GM04503 (cell line): ENCODE measurements at regions not wholly inside any gene's neighbourhood (a gene's known extent, or its start where the extent isn't known, plus 50 kb on each side); places are given as distances from the start of the nearest gene placed in this dataset.
A peak's percentile ranks its signal among the peaks of the same experiment; 100 is the strongest.
"Not testable (repeated sequence)": the region's sequence is repeated elsewhere in the genome, so short reads cannot be mapped to it uniquely, and the experiment has no call there.

Experiments
- DNase-seq: peaks from one replicate; pipeline ENCODE4 v3.0.0-alpha.2; 2012; ENCODE audit warnings: low read depth

DNA sequence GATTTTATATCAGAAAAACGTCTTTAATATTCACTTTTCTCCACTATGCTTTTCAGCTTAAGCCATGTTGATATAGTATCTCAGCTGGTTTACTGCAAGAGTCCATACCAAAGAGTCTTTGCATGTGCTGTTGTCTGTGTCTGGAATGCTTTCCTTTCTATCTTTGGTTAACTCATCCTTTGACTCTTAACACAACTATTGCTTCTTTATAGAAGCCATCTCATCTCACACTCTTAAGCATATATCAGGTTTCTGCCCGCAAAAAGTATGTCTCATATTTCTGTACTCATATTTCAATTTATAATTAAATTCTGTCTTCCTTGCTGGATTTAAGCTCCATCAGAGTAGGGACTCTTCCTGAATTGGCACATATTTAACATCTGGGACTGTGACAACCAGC, 220.9 kb upstream of the KCNK2 start:
- no peak for DNase-seq

DNA sequence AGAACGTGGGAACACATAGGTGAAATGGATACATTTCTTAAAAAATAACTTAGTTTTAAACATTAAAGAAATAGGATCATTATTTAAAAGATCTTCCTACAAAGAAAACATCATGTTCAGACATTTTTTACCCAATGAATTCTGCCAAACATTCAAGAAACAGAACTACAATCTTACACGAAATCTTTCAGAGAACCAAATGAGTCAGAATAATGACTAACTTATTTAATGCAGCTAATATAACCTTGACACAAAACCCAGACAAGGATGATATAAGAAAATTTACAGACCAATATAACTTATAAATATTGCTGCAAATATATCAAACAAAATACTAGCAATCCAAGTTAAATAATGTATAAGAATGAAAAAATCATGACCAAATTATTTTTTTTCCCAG, 220.1 kb upstream of the KCNK2 start:
- no peak for DNase-seq

DNA sequence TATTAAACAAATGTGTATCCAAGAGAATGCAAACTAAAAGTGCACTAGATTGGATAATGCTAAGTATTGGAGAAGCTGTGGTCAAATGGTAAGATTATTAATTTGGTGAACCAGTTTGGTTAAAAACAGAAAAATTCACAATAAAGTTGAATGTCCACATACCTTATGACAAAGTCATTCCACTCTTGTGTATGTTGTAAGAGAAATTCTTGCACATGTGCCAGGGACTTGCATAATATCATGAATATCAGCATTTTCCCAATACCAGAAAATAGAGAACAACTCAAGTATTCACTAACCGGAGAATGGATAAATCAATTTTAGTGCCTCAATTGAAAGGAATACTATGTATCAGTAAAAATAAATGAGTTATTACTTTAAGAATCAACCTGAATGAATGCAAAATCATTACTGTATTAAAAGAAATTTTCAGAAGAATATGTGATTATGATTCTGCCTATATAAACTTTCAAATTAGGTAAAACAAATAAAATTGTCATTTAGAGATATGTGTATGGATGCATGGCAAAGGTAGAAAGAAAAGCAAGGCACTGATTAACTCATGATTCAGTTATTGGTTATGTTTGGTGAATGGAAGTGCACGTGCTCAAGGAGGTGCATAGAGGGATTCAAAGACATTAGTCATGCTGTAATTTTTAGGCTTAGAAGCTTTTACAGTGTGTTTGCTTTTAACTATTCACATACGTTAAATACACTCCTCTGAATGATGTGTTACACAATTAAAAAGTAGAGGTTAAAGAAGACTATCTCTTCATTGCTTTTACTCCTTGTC, 217.4 kb upstream of the KCNK2 start:
- peak; percentile 77 for DNase-seq

DNA sequence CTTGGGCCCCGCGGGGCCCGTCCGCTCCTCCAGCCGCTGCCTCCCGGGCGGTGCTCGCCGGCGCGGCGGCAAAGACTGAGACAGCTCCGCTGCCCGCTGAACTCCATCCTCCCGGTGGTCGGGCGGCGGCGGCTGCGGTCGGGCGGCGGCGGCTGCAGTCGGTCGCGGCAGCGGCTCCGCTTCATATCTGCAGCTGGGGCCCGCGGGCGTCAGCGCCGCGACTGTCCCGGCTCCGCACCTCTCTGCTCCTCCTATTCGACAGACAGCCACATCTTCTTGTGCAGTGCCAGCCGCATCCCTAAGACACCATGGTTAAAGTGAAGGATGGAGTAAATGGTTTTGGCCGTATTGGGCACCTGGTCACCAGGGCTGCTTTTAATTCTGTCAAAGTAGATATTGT, 212.1 kb upstream of the KCNK2 start:
- not testable (repeated sequence) for DNase-seq

DNA sequence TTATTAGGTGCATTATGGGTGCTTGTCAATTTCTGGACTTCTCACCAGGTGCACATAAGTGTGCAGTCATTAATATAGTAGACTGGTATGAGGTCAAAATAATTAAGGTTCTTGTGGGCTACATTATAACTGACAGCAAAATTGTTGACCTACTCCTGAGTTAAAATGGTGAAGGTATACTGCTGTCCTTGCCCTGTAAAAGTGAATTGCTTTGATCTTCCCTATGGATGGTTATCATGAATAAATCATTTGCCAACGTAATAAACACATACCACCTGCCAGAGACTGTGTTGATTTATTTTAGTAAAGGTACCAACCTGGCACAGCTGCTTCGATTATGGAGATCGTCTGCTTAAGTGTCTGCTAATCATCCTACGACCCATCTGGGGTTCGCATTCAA, 201.6 kb upstream of the KCNK2 start:
- no peak for DNase-seq

GRCh38 chr1:214882616-214883015, 199.9 kb upstream of the KCNK2 start:
- DNase-seq = no peak

DNA sequence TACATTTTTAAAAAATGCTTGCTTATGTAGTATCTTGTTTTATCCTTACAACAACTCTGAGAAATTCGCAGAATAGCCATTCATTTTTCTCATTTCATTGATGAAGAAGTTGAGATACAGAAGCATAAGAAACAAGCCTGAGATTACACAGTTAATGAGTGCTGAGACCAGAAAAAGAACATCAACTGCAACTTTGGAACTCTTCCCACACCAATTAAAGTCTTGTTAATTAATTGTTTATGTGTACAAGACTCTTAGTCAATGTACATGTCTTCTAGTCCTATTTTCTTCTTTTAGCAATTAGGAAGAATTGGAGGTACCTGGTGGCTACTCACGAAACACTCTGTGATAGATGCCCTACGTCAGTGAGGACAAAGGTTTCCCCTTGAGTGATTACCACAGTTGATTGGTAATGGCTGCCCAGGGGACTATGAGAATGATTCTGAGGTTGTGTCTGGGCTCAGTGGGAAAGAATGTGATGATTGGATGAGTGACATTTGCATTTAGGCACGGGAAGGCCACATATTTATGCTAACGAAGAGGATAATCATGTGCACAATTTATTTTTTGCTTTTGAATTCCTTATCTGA, 187.4 kb upstream of the KCNK2 start:
- DNase-seq = no peak

DNA sequence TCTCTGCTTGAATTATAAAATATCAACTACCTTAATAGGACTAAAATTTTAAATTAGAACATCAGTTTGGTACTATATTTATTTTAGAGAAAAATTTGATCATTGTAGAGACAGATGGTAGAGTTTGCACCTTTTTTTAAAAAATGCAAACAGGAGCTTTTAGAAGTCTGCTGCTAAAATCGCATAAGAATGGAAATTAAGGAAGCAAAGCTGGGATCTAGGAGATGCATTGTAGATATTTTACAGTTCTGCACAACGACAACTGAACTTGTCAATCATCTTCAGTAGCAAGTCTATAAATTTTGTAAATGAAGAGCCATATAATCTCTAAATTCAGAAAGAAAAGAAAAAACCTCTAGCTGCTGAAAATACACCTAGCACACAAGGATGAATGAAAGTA, 185.6 kb upstream of the KCNK2 start:
- DNase-seq = no peak

DNA sequence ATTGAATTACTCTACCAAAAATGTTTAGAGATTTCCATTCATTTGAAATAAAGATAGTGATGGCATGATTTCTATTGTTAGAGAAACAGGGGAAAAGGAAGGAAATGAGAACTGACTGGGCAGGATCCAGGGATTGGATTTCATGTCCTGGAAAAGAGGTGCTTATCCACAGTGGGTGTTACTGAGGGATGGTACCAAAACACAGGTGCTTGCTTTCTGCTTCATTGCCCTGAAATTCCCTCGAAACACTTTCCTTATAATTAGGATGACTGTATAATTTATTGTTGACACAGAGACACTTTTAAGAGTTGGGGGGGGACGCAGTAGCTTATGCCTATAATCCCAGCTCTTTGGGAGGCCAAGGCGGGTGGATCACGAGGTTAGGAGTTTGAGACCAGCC, 185.0 kb upstream of the KCNK2 start:
- DNase-seq = no peak

- DNase-seq = no peak
Observed at GRCh38 chr1:214898161-214898560, 184.4 kb upstream of the KCNK2 start.

- DNase-seq = no peak
Observed at GRCh38 chr1:214898718-214899117, 183.8 kb upstream of the KCNK2 start.

- DNase-seq = peak; percentile 79
Observed at GRCh38 chr1:214899908-214900460, 182.6 kb upstream of the KCNK2 start.

DNA sequence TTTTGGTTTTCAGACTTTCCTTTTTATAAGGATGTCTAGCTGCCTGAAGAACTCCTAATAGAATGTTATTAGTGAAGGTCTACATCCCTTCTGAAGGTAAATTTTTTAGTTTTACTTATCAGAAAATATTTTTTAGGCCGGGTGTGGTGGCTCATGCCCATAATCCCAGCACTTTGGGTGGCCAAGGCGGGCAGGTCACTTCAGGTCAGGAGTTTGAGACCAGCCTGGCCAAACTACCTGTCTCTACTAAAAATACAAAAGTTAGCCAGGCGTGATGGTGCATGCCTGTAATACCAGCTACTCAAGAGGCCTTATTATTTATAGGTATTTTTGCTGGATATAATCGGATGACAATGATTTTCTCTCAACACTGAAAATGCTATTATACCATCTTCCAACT, 181.9 kb upstream of the KCNK2 start:
- DNase-seq = no peak

DNA sequence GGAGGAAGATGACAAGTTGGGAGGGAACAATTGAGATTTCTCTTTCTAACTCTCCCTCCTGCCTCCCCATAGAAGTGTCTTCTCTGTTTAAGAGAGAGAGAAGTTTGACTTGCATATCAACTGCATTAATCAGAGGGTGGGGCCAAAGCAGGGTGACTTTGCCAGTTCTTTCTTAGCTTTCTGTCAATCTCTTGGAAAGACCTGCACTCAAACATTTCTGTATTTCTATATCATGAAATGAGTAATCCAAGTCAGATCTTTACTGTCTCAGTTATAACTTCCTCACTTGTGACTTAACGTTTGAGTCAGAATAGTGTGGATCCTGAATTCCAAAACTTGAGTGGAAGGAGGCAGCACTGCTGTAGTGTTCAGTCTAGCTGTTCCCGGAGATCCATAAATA, 180.8 kb upstream of the KCNK2 start:
- no peak for DNase-seq

GRCh38 chr1:214902636-214903320, 179.8 kb upstream of the KCNK2 start:
- no peak for DNase-seq

DNA sequence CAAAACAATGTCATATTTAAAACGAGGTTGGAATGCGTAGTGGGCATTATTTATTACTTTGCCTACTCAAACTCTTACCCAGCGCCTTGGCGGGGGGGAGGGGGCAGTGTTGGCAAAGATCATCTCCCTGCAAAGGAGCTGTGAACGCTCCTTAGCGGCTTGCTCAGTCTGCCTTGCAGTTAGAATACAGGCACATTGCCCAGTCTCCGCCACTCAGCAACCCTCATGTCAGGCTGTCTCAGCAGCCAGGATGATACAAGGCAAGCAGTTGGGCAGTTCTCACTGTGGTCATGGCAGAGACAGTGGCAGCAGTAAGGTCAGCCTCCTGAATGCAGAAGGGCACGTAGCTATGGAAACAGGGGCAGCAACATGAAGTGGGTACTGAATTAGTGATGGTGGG, 170.4 kb upstream of the KCNK2 start:
- DNase-seq = no peak

DNA sequence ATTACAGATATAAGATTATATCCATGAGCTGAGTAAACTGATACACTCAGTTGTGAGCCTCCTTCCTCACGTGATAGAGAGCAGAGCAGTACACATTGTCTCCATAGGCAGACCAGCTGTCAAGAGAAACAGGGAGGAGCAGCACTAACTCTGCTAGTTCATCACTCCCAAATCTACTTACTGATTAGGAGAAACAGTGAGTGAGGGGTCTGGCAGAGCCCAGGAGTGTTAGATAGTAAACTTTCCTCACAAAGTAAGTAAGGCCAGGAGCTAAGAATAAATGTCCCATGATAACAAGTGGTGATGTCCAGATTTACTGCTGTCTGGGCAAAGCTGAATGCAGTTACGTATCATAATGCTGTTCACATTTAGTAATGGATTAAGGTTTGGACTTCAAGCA, 168.6 kb upstream of the KCNK2 start:
- no peak for DNase-seq

- no peak for DNase-seq
Observed at GRCh38 chr1:214917081-214917635, 165.4 kb upstream of the KCNK2 start.

DNA sequence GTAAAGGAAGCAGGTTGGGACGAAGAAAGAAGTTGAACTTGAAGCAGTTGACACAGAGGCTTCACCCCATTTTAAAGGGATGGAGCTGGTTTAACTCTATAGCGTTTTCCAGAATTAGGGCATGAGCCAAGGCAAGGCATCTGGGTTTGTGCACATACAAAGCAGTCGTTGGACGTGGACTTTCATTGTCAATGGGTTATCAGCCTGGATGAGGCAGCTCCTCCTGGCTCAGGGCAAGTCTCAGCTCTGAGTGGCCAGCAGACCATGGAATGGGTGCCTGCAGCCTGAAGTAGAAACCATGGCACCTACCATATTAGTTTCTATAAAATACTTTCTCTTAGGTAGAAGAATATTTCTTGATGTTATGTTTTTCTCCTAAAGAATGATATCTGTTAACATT, 163.8 kb upstream of the KCNK2 start:
- DNase-seq = no peak

- DNase-seq = no peak
Observed at GRCh38 chr1:214920337-214920736, 162.2 kb upstream of the KCNK2 start.

GRCh38 chr1:214923278-214923915, 159.1 kb upstream of the KCNK2 start:
- DNase-seq = no peak

- no peak for DNase-seq
Observed at GRCh38 chr1:214927796-214928195, 154.7 kb upstream of the KCNK2 start.
